Glomerular visceral epithelial cell (primary cell): ENCODE measurements at regions not wholly inside any gene's neighbourhood (a gene's known extent, or its start where the extent isn't known, plus 50 kb on each side); places are given as distances from the start of the nearest gene placed in this dataset.

Experiments used
- DNase-seq: peaks from one replicate; pipeline ENCODE4 v3.0.0-alpha.2; 2016; ENCODE audit errors: extremely low spot score

GRCh38 chr1:3954170-3955169, 54.4 kb upstream of the C1orf174 start:
- no peak for DNase-seq

GRCh38 chr1:3955196-3955772, 55.2 kb upstream of the C1orf174 start:
- DNase-seq, result no peak

GRCh38 chr1:3956527-3957170, 56.6 kb upstream of the C1orf174 start:
- peak; percentile 56 for DNase-seq

- DNase-seq, result no peak
Observed at GRCh38 chr1:3959361-3959760, 59.3 kb upstream of the C1orf174 start.

- DNase-seq, result no peak
Observed at GRCh38 chr1:3963554-3963953, 63.5 kb upstream of the C1orf174 start.

- DNase-seq, result no peak
Observed at GRCh38 chr1:3965693-3966092, 65.6 kb upstream of the C1orf174 start.

GRCh38 chr1:3968851-3969250, 68.8 kb upstream of the C1orf174 start:
- no peak for DNase-seq

- DNase-seq, result no peak
Observed at GRCh38 chr1:3971981-3972380, 71.9 kb upstream of the C1orf174 start.

GRCh38 chr1:3975903-3976630, 76.0 kb upstream of the C1orf174 start:
- DNase-seq, result no peak

- DNase-seq, result no peak
Observed at GRCh38 chr1:3976821-3977220, 76.7 kb upstream of the C1orf174 start.

- no peak for DNase-seq
Observed at GRCh38 chr1:3978196-3978989, 78.3 kb upstream of the C1orf174 start.

GRCh38 chr1:3978990-3979325, 78.9 kb upstream of the C1orf174 start:
- no peak for DNase-seq

GRCh38 chr1:3981261-3981660, 81.2 kb upstream of the C1orf174 start:
- DNase-seq, result no peak

GRCh38 chr1:3981746-3982505, 81.9 kb upstream of the C1orf174 start:
- no peak for DNase-seq

- no peak for DNase-seq
Observed at GRCh38 chr1:3983181-3983580, 83.1 kb upstream of the C1orf174 start.

- DNase-seq, result no peak
Observed at GRCh38 chr1:3984586-3984985, 84.5 kb upstream of the C1orf174 start.

- DNase-seq, result no peak
Observed at GRCh38 chr1:3986686-3987218, 86.7 kb upstream of the C1orf174 start.

GRCh38 chr1:3987669-3988235, 87.7 kb upstream of the C1orf174 start:
- DNase-seq, result no peak

- no peak for DNase-seq
Observed at GRCh38 chr1:3988431-3988830, 88.4 kb upstream of the C1orf174 start.

GRCh38 chr1:3989465-3989864, 89.4 kb upstream of the C1orf174 start:
- DNase-seq, result no peak
